Transverse colon (tissue), 4 donors: ENCODE measurements at regions not wholly inside any gene's neighbourhood (a gene's known extent, or its start where the extent isn't known, plus 50 kb on each side); places are given as distances from the start of the nearest gene placed in this dataset.

Source experiments
- CTCF ChIP-seq, 5 experiments: fragments of 200-600 bp in 3 of 5; fragments of 450-650 bp in 2 of 5; sonication (generic) in 3 of 5; IDR thresholded peaks; 1 replicate in 2 of 5; 2 replicates in 3 of 5; pipeline ENCODE4 v1.5.1; 2016 to 2017; ENCODE audit warnings: antibody characterized with exemption in 5 of 5, inconsistent platforms in 3 of 5, mild to moderate bottlenecking in 2 of 5, moderate library complexity in 1 of 5
- POLR2A ChIP-seq: fragments of 450-650 bp; IDR thresholded peaks from one replicate; pipeline ENCODE4 v1.6.1; 2016; ENCODE audit warnings: antibody characterized with exemption, mild to moderate bottlenecking, moderate library complexity
- POLR2AphosphoS5 ChIP-seq, 3 donors: sonication (generic); formaldehyde crosslinking; IDR thresholded peaks; one replicate each; pipeline ENCODE4 v1.6.1; 2016; ENCODE audit warnings: antibody characterized with exemption in 3 of 3

- TF ChIP-seq CTCF (IDR thresholded peaks at IDR 0.05) (no peak), POLR2A (no peak), POLR2AphosphoS5 (IDR thresholded peaks at IDR 0.05) (no peak)
Observed at GRCh38 chr4:124523816-124524215, 188.7 kb downstream of the ANKRD50 start.
